Fibroblast of mammary gland (primary cell): ENCODE measurements at regions not wholly inside any gene's neighbourhood (a gene's known extent, or its start where the extent isn't known, plus 50 kb on each side); places are given as distances from the start of the nearest gene placed in this dataset.

Source experiments
- DNase-seq: peaks from one replicate; pipeline ENCODE4 v3.0.0-alpha.2; 2010; ENCODE audit warnings: low read depth
- H3K4me3 ChIP-seq: 2 replicates; pipeline ENCODE4 v1.5.1; 2011; ENCODE audit warnings: low read depth, mild to moderate bottlenecking, low read length, moderate library complexity; ENCODE audit not compliant: control insufficient read depth
- CTCF ChIP-seq: conservative IDR thresholded peaks from 2 replicates; pipeline ENCODE4 v1.5.1; 2011; ENCODE audit warnings: low read depth, low read length, inconsistent platforms; ENCODE audit not compliant: control insufficient read depth, insufficient read depth

GRCh38 chr13:87361216-87361615, 310.0 kb upstream of the SLITRK5 start:
- no peak for DNase-seq
- no peak overlapping the region for H3K4me3 ChIP-seq
- no peak for TF ChIP-seq CTCF

GRCh38 chr13:87368639-87369038, 302.5 kb upstream of the SLITRK5 start:
- H3K4me3 ChIP-seq: no peak overlapping the region
- no peak for DNase-seq
- TF ChIP-seq CTCF: no peak

GRCh38 chr13:87376081-87376480, 295.1 kb upstream of the SLITRK5 start:
- DNase-seq: no peak
- TF ChIP-seq CTCF: no peak
- H3K4me3 ChIP-seq: no peak overlapping the region

GRCh38 chr13:87384099-87384498, 287.1 kb upstream of the SLITRK5 start:
- no peak for DNase-seq
- H3K4me3 ChIP-seq: no peak overlapping the region
- TF ChIP-seq CTCF: no peak

- DNase-seq: no peak
- no peak overlapping the region for H3K4me3 ChIP-seq
- TF ChIP-seq CTCF: no peak
Observed at GRCh38 chr13:87393358-87393757, 277.8 kb upstream of the SLITRK5 start.

GRCh38 chr13:87398047-87398446, 273.1 kb upstream of the SLITRK5 start:
- DNase-seq: no peak
- TF ChIP-seq CTCF: no peak
- H3K4me3 ChIP-seq: no peak overlapping the region

GRCh38 chr13:87403748-87404432, 267.3 kb upstream of the SLITRK5 start:
- H3K4me3 ChIP-seq: no peak overlapping the region
- TF ChIP-seq CTCF: no peak
- no peak for DNase-seq
